Calu3 (cell line): ENCODE measurements at regions not wholly inside any gene's neighbourhood (a gene's known extent, or its start where the extent isn't known, plus 50 kb on each side); places are given as distances from the start of the nearest gene placed in this dataset.
A peak's percentile ranks its signal among the peaks of the same experiment; 100 is the strongest.

ENCODE experiments used
- BruUV-seq: library from RNA; stranded (reverse); fragments of 400-500 nt; replicated peaks from 2 replicates; lab custom pipeline; 2021; lab: Mats Ljungman, UMichigan
- CTCF ChIA-PET: fragments of 300-600 bp; sonication (Branson Sonifier 250); formaldehyde crosslinking; loops from one replicate; lab custom pipeline; 2022; ENCODE audit warnings: antibody characterized with exemption; lab: Charles Lee
- DNase-seq: peaks from one replicate; pipeline ENCODE4 v3.0.0; 2022
- H3K27ac Mint-ChIP-seq: one replicate; pipeline ENCODE4 v1.8.0; 2022; ENCODE audit warnings: mixed read lengths; ENCODE audit not compliant: unreplicated experiment
- H3K27me3 Mint-ChIP-seq: one replicate; pipeline ENCODE4 v1.8.0; 2022; ENCODE audit warnings: mixed read lengths; ENCODE audit not compliant: unreplicated experiment
- H3K36me3 Mint-ChIP-seq: one replicate; pipeline ENCODE4 v1.8.0; 2022; ENCODE audit warnings: mild to moderate bottlenecking, moderate library complexity, mixed read lengths; ENCODE audit not compliant: insufficient read depth, unreplicated experiment
- H3K4me1 Mint-ChIP-seq: one replicate; pipeline ENCODE4 v1.8.0; 2022; ENCODE audit warnings: mild to moderate bottlenecking, low read depth, mixed read lengths; ENCODE audit not compliant: unreplicated experiment
- H3K4me3 Mint-ChIP-seq: one replicate; pipeline ENCODE4 v1.8.0; 2022; ENCODE audit warnings: mild to moderate bottlenecking, low read depth, moderate library complexity, mixed read lengths; ENCODE audit not compliant: unreplicated experiment
- H3K9me3 Mint-ChIP-seq: one replicate; pipeline ENCODE4 v1.8.0; 2022; ENCODE audit warnings: low read depth, mixed read lengths; ENCODE audit not compliant: unreplicated experiment
- intact Hi-C: fragments of 100-400 bp; cut with micrococcal nuclease; formaldehyde crosslinking; loops from one replicate; pipeline ENCODE4 v1.10.0; 2022; ENCODE audit not compliant: unreplicated experiment
- TF ChIP-seq, protein P1 (sequence below): fragments of 200-600 bp; IDR thresholded peaks from one replicate; pipeline ENCODE4 v1.8.0; 2022; ENCODE audit warnings: antibody characterized with exemption; ENCODE audit not compliant: unreplicated experiment

DNA sequence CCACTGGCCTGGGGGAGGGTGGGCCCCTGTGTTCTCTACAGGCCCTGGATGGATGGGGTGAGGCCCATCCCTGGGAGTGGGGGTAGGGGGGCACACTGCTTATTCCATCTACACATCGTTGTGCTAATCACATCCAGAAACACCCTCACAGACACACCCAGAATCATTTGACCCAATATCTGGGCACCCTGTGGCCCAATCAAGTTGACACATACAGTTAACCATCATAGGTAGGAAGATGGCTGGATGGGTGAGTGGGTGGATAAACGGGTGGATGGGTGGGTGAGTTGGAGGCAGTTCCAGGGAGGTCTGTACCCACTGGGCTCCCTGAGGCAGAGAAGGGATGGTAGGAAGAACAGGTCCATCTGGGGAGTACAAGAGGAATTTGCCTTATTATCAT, 81.3 kb upstream of the LINC01488 start:
- CTCF ChIA-PET, result interaction anchor here (0.6 kb wide), 1 partner anchor 232 kb away, joined by 3 read pairs; no protein-coding TSS in a partner anchor
- peaks cover 3% of the 10 kb centered on the region for H3K9me3 Mint-ChIP-seq
- DNase-seq, result no peak
- peaks cover 23% of the 10 kb centered on the region for H3K4me1 Mint-ChIP-seq
- no peak overlapping the region for H3K4me3 Mint-ChIP-seq
- no TSS peak for BruUV-seq
- H3K27me3 Mint-ChIP-seq, result peaks cover 10% of the 10 kb centered on the region
- H3K27ac Mint-ChIP-seq, result peak overlapping the region; percentile 54
- no peaks in the 10 kb centered on the region for H3K36me3 Mint-ChIP-seq
- TF ChIP-seq, protein P1, sequence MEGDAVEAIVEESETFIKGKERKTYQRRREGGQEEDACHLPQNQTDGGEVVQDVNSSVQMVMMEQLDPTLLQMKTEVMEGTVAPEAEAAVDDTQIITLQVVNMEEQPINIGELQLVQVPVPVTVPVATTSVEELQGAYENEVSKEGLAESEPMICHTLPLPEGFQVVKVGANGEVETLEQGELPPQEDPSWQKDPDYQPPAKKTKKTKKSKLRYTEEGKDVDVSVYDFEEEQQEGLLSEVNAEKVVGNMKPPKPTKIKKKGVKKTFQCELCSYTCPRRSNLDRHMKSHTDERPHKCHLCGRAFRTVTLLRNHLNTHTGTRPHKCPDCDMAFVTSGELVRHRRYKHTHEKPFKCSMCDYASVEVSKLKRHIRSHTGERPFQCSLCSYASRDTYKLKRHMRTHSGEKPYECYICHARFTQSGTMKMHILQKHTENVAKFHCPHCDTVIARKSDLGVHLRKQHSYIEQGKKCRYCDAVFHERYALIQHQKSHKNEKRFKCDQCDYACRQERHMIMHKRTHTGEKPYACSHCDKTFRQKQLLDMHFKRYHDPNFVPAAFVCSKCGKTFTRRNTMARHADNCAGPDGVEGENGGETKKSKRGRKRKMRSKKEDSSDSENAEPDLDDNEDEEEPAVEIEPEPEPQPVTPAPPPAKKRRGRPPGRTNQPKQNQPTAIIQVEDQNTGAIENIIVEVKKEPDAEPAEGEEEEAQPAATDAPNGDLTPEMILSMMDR, result no peak
- intact Hi-C loops, result no loop called here

GRCh38 chr11:69400771-69401590, 80.5 kb upstream of the LINC01488 start:
- Mint-ChIP-seq H3K4me1 (peaks cover 23% of the 10 kb centered on the region), H3K4me3 (no peak overlapping the region), H3K9me3 (peaks cover 3% of the 10 kb centered on the region), H3K27ac (no peak overlapping the region), H3K27me3 (peaks cover 10% of the 10 kb centered on the region), H3K36me3 (no peaks in the 10 kb centered on the region)
- CTCF ChIA-PET, result no interaction called here
- TF ChIP-seq, protein P1, result no peak
- DNase-seq, result no peak
- intact Hi-C loops, result no loop called here
- BruUV-seq, result no TSS peak

GRCh38 chr11:69401715-69402114, 79.7 kb upstream of the LINC01488 start:
- Mint-ChIP-seq H3K4me1 (peaks cover 23% of the 10 kb centered on the region), H3K27me3 (peaks cover 10% of the 10 kb centered on the region), H3K9me3 (peaks cover 3% of the 10 kb centered on the region), H3K36me3 (no peaks in the 10 kb centered on the region), H3K4me3 (no peak overlapping the region), H3K27ac (no peak overlapping the region)
- TF ChIP-seq, protein P1, result no peak
- no peak for DNase-seq
- intact Hi-C loops, result no loop called here
- BruUV-seq, result no TSS peak
- CTCF ChIA-PET, result no interaction called here

GRCh38 chr11:69402251-69402887, 79.1 kb upstream of the LINC01488 start:
- Mint-ChIP-seq H3K27me3 (peaks cover 10% of the 10 kb centered on the region), H3K36me3 (no peaks in the 10 kb centered on the region), H3K9me3 (peaks cover 3% of the 10 kb centered on the region), H3K27ac (no peak overlapping the region), H3K4me3 (no peak overlapping the region), H3K4me1 (peaks cover 23% of the 10 kb centered on the region)
- DNase-seq, result no peak
- intact Hi-C loops, result no loop called here
- CTCF ChIA-PET, result no interaction called here
- no TSS peak for BruUV-seq
- TF ChIP-seq, protein P1, result no peak
